ENCODE measurements at regions not wholly inside any gene's neighbourhood (a gene's known extent, or its start where the extent isn't known, plus 50 kb on each side); places are given as distances from the start of the nearest gene placed in this dataset.

GRCh38 chr4:89373394-89373793 lies 65.8 kb upstream of the GPRIN3 start:
- Histone ChIP-seq H4K5ac (ENCODE audit: insufficient read length, low read depth, low read length) (no peak overlapping the region), H2AK5ac (ENCODE audit: insufficient read length, low read length) (no peak overlapping the region), H3K79me2 (ENCODE audit: insufficient read depth, low read length) (no peaks in the 10 kb centered on the region), H3K4ac (ENCODE audit: low read depth, low read length) (no peak overlapping the region), H3K23ac (ENCODE audit: insufficient read length, low read depth, low read length) (no peak overlapping the region), H3K4me2 (ENCODE audit: insufficient read depth, insufficient read length, low read length) (no peak overlapping the region), H3T11ph (ENCODE audit: low read length) (no peak overlapping the region), H3K23me2 (ENCODE audit: insufficient read length, low read depth, low read length, poor library complexity, severe bottlenecking) (no peaks in the 10 kb centered on the region), H2AFZ (ENCODE audit: low read length) (no peak overlapping the region), H4K8ac (replicated peaks; ENCODE audit: insufficient read length, low read depth, low read length) (no peak overlapping the region), H3K9ac (ENCODE audit: extremely low read depth, insufficient read length, low read length) (no peak overlapping the region), H2BK15ac (ENCODE audit: low read depth, low read length) (no peak overlapping the region), H3K18ac (ENCODE audit: insufficient read length, low read depth, low read length) (no peak overlapping the region), H2BK12ac (ENCODE audit: insufficient read length, low read depth, low read length) (no peak overlapping the region), H4K20me1 (ENCODE audit: control insufficient read depth, insufficient read depth, insufficient read length) (no peaks in the 10 kb centered on the region), H3K27ac (ENCODE audit: insufficient read length, low read depth, low read length) (no peak overlapping the region), H4K91ac (ENCODE audit: insufficient read length, low read depth, low read length) (no peak overlapping the region), H2BK120ac (ENCODE audit: low read depth, low read length, poor library complexity, severe bottlenecking) (no peak overlapping the region), H2BK20ac (ENCODE audit: low read depth, low read length, poor library complexity, severe bottlenecking) (no peak overlapping the region), H3K56ac (ENCODE audit: insufficient read length, low read depth, low read length) (no peak overlapping the region), H3K79me1 (ENCODE audit: insufficient read depth, low read depth, low read length, poor library complexity, severe bottlenecking) (no peaks in the 10 kb centered on the region), H2BK5ac (ENCODE audit: insufficient read length, low read length) (no peak overlapping the region), H3K27me3 (ENCODE audit: insufficient read depth, low read length) (no peaks in the 10 kb centered on the region), H3K9me3 (ENCODE audit: control insufficient read depth, low read depth, low read length) (no peaks in the 10 kb centered on the region), H3K14ac (ENCODE audit: insufficient read depth, low read length) (no peak overlapping the region), H3K4me1 (ENCODE audit: insufficient read depth, low read length) (no peaks in the 10 kb centered on the region)
- H3K27ac Mint-ChIP-seq: no peak overlapping the region
- H3K36me3 Mint-ChIP-seq (ENCODE audit: insufficient read depth in 1 of 3, low read depth in 3 of 3): no peaks in the 10 kb centered on the region
- no peak for DNase-seq
- no peaks in the 10 kb centered on the region for H3K27me3 Mint-ChIP-seq (ENCODE audit: low read depth)
- no peaks in the 10 kb centered on the region for H3K9me3 Mint-ChIP-seq
- peaks cover 0 to 3% of the 10 kb centered on the region in 2 experiments; a peak in 1 of 4 replicates for H3K4me1 Mint-ChIP-seq
- no CpG with 5 or more reads among the region's 4 CpGs for WGBS (ENCODE audit: extremely low coverage, insufficient read length, low lambda C conversion rate)
- no peak for TF ChIP-seq CTCF (conservative IDR thresholded peaks at IDR 0.05)
- H3K4me3 Mint-ChIP-seq: no peak overlapping the region

Data from H9 (cell line).